ENCODE measurements at regions not wholly inside any gene's neighbourhood (a gene's known extent, or its start where the extent isn't known, plus 50 kb on each side); places are given as distances from the start of the nearest gene placed in this dataset.

DNA sequence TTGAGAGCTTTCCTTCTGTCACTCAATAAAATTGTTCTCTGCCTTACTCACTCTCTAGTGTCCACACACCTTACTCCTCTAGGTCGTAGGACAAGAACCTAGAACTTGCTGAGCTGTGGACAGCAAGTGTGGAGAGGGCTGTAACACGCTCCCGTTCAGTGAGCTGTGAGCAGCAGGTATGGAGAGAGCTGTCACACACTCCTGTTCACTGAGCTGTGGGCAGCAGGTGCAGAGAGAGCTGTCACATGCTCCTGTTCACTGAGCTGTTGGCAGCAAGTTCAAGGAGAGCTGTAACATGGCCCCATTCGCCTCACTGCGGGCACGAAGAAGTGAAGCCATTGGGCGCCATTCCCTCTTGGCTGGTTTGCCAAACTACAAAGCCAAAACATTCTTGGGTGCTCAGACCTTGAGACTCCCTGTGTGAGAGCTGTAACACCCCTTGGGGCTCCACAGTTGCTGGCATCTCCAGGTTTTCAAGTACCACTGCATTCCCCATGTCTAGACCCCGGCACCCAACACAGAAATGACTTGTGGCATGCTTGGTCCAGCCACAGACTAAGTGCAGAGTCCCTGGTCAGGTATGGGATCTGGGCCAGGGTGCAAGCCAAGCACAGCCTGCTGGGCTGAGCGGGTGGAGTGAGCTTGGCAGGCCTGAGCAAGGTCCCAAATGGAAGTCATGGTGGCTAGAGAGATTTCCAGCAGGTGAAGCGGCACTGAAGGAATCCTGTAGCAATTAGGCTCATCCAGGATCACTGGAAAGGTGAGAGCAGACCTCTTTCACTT is 608.0 kb upstream of the CDH8 start:
- TF ChIP-seq, protein P1, sequence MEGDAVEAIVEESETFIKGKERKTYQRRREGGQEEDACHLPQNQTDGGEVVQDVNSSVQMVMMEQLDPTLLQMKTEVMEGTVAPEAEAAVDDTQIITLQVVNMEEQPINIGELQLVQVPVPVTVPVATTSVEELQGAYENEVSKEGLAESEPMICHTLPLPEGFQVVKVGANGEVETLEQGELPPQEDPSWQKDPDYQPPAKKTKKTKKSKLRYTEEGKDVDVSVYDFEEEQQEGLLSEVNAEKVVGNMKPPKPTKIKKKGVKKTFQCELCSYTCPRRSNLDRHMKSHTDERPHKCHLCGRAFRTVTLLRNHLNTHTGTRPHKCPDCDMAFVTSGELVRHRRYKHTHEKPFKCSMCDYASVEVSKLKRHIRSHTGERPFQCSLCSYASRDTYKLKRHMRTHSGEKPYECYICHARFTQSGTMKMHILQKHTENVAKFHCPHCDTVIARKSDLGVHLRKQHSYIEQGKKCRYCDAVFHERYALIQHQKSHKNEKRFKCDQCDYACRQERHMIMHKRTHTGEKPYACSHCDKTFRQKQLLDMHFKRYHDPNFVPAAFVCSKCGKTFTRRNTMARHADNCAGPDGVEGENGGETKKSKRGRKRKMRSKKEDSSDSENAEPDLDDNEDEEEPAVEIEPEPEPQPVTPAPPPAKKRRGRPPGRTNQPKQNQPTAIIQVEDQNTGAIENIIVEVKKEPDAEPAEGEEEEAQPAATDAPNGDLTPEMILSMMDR (IDR thresholded peaks at IDR 0.05; ENCODE audit: low read depth, low read length) = no peak
- TF ChIP-seq POLR2A (IDR thresholded peaks at IDR 0.05; ENCODE audit: extremely low read depth, insufficient read length) (no peak), MYC (IDR thresholded peaks at IDR 0.05; ENCODE audit: low read depth, low read length) (no peak)
- TF ChIP-seq, protein P2, sequence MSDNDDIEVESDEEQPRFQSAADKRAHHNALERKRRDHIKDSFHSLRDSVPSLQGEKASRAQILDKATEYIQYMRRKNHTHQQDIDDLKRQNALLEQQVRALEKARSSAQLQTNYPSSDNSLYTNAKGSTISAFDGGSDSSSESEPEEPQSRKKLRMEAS (IDR thresholded peaks at IDR 0.05; ENCODE audit: low read depth, low read length) = no peak
